Esophagus mucosa (tissue), 1 donor: ENCODE measurements at regions not wholly inside any gene's neighbourhood (a gene's known extent, or its start where the extent isn't known, plus 50 kb on each side); places are given as distances from the start of the nearest gene placed in this dataset.
A peak's percentile ranks its signal among the peaks of the same experiment; 100 is the strongest.
"Not testable (repeated sequence)": the region's sequence is repeated elsewhere in the genome, so short reads cannot be mapped to it uniquely, and the experiment has no call there.

Experiments used
- ATAC-seq: fragments of 200-7000 bp; cut with Tn5 transposase; one replicate; pipeline ENCODE4 v1.9.1; 2020
- donor health status: DM: yes; HTN: yes; CAD: no.

DNA sequence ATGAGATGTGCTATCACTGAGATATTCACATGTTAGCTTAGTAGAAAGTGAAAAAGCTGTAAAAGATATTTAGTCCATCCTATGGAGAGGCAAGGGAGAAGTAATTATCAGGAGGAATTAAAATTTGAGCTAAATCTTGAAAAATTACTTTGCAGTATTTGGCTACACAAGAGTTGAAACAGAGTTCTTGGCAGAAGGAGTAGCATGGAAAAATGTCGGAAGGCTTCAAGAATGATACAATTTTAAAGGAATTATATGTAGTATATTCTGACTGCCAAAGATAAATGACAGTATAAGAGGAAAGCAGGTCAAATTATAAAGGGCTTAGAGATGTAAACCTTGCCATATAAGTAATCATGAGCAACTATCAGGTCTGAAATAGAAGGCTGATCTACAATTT, 518.9 kb downstream of the BRINP3 start:
- ATAC-seq, result no peak

DNA sequence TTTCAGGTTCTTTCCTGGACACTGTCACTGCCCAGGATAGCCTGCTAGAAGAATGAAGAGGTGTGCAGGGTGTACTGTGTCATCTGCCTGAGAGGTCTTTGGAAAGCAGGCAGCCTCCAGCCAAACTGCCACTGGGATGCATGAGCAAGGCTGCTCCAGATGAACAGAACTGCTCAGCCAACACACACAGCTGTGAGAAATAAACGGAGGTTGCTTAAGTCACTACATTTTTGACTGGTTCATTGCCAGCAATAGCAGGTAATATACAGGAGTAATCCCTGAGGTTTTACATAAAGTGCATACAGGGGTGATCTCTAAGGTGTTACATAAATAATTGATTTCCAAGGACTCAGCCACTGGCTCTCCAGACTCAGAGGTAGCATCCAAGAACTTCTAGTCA, 516.9 kb downstream of the BRINP3 start:
- no peak for ATAC-seq

DNA sequence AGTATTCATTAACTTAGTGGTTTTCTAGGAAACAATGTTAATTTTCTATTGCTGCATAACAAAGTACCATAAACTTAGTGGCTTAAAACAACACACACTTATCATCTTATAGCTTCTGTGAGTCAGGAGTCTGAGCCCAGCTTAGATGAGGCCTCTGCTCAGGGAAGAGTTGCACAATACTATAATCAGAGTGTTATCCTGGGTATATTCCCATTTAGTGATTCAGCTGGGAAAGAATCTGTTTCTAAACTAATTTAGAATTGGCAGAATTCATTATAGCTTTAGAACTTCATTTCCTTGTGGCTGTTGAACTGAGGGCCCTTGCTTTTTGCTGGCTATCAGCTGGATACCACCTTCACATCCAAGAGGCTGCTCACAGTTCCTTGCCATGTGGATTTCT, 515.5 kb downstream of the BRINP3 start:
- no peak for ATAC-seq

DNA sequence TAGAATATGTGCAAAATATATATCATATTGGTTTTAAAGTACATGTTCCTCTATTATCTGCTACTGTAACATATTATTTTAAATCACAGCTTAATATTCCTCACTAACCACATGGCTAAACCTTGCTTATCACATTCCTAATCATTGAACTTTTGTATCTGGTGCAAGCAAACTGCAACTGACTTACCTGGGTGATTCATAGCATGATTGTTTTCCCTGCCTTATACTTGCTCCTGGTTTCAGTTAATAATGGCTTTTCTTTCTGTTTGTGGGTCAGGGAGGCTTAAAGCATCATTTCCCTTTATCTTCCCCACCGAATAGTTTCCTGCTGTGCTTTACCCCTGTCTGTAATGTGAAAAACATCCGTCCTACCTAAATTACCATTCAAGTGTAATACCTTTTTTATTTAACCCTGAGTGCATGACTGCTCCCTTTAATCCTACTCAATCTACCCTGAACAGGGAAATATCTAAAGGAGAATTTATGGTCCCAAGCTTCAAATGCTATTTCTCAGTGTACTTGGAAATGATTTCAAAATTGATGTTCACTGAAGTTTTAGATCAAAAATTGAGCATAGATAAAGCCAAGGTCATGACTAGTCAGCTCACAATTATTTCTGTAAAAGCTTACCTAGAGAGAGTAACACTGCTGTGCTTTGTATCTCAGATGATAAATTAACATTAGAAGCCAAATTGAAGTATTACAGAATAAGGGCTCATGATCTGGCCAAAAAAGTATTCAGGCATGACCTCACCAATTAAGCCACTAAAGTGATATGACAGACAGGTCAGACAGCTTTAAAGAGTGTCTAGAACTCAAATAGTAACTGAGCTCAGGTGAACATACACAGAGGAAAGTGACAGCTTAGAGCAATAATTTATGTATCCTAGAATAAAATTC, 507.1 kb downstream of the BRINP3 start:
- ATAC-seq, result no peak

DNA sequence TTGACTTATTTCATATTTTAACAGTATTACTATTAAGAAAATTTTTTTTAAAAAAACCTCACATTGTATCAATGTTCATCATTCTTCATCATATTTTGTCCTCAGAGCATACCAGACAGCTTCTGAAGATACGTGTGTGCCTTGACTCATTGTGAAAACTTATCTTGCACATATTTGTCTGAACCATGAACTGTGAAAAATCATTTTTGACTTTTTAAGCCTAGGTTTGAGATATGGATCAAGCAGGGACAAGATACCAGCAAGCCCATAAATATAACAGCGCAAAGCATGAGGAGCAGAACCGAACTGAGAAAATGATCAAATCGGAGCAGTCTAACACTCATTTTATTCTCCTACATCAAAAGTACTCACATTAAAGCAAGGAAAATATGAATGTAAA, 506.0 kb downstream of the BRINP3 start:
- no peak for ATAC-seq

DNA sequence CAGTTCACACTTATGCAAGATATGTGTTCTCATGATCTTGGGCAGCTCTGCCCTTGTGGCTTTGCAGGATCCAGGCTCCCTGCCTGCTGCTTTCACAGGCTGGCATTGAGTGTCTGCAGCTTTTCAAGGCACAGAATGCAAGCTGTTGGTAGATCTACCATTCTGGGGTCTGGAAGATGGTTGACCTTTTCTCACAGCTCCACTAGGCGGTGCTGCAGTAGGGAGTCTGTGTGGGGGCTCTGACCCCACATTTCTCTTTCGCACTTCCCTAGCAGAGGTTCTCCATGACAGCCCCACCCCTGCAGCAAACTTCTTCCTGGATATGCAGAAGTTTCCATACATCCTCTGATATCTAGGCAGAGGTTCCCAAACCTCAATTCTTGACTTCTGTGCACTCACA, 500.5 kb downstream of the BRINP3 start:
- ATAC-seq, result no peak

DNA sequence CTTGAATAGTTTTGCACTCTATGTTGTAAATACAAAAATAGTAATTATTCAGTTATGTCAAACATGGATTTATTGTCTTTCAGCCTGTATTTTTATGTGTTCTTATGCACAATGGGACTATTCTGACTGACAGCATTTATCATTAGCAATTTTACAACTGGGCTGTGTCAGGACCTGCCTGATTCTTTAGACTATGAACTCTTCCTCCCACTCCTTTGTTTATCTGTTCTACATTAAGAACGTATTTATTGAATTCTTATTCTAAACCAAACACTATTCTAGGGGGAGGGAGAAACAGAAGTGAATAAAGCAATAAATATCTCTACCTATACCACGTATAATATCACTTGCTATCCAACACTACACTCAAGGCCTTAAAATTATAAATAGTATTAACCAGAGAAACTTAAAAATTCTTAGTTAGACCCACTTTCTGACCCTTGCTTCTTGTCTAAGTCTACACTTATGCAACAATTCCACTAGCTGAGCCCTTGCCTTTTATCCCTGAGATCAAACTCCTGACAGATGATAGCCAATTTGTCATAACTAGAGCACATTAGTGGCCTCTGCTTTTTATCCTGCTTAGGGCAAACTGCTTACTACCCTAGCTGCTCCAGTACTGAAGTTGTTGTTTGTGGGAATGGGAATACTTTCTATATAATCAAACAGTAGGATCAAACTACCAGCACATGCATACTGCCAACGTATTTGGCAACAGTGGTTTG, 494.3 kb downstream of the BRINP3 start:
- no peak for ATAC-seq

DNA sequence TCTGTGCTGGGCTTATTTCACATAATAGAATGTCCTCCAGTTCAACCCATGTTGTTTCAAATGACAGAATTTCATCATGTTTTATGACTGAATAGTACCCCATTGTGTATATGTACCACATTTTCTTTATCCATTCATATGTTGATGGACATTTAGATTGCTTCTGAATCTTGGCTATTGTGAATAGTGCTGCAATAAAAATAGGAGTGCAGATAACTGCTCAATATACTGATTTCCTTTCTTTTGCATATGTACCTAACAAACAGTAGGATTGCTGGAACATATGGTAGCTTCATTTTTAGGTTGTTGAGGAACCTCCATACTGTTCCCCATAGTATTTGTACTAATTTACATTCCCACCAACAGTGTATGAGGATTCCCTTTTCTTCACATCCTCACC, 491.1 kb downstream of the BRINP3 start:
- no peak for ATAC-seq

DNA sequence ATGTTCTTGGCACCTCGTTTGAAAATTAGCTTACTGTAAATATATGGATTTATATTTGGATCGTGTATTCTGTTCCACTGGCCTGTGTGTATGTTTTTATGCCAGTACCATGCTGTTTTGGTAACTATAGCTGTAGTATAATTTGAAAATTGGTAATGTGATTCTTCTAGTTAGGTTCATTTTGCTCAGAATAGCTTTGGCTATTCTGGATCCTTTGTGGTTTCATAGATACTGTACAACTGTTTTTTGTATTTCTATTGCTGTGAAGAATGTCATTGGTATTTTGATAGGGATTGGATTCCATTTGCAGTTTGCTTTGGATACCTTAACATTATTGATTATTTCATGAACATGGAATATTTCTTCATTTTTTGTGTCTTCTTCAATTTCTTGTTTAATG, 490.2 kb downstream of the BRINP3 start:
- no peak for ATAC-seq

DNA sequence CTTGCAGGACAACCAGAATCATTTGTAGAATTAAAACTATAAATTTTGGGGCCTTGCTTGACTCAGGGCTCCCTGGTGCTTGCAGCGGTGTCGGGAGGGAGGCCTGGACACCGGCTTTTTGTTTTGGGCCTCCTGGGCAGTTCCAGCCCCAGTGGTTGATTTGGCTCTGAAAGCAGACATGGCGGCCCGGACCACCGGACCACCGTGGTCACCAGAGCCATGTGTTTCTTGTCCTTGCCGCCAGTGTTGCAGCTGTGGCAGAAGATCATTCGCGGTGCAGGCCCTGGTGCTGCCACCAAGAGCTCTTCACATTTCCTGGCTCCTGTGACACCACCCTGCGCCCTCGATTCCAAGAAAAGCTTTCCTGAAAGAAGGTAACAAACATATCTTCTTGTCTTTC, 484.8 kb downstream of the BRINP3 start:
- ATAC-seq, result no peak

DNA sequence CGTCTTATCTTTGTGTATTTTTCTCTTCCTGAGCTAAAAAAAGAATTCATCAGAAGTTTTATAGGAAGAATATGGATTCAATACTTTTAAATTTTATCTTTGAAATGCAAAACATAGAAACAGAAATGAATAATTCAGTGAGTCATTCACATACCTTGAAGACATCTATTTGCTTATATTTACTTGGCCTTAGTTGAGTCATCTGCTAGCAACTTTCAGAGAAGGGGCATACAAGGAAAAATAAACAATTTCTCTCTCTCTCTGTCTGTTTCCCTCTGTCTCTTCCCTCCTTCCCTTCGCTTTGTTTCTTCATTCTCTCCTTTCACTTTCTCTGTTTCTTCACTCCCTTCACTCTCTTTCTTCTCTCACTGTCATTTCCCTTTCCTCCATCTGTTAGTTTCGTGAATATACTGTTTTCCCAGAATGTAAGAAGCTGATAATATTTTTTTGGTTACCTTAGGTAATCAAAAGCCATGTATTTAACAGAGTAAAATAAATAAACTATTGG, 477.2 kb downstream of the BRINP3 start:
- no peak for ATAC-seq

DNA sequence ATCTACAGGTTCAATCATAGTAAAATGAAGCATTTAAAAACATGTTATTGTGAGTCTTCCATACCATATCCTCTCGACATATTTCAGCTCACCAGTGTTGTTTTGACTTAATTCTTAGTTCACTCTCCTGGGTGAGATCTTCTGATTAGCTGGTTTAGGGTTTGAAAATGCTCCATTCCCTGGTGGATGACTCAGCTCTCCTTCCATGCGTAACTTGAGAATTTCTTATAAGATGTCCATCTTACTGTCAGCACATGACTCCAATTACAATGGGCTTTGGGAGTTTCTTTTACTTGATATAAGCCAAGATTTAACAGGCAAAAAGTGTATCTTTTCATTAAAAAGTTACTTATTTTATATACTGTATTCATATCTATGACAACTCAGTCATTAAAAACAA, 476.5 kb downstream of the BRINP3 start:
- ATAC-seq, result no peak

DNA sequence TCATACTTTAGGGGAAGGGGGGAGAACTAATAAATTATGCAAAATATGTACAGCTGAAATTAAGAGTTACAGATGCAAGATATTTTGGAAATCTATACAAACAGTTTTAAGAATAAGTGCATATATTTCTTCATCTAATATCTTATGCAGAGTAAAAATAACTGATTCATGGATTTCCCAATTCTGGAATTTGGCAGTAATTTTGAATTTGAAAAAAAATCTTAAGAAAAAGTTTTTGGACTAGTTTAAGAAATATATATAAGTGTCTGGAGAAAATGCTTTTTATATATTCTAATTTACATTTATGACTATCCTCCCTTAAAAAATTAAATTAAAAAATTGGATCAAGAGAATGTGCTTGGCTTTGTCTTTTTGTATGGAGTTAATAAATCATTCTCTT, 474.3 kb downstream of the BRINP3 start:
- ATAC-seq, result no peak

DNA sequence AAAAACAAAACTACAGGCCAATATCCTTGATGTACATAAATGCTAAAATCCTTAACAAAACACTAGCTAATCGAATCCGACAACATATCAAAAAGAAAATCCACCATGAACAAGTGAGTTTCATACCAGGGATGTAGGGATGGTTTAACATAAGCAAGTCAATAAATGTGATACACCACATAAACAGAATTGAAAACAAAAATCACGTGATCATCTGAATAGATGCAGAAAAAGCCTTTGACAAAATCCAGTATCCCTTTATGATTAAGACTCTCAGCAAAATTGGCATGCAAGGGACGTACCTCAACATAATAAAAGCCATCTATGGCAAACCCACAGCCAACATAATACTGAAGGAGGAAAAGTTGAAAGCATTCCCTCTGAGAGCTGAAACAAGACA, 466.1 kb downstream of the BRINP3 start:
- ATAC-seq, result no peak

DNA sequence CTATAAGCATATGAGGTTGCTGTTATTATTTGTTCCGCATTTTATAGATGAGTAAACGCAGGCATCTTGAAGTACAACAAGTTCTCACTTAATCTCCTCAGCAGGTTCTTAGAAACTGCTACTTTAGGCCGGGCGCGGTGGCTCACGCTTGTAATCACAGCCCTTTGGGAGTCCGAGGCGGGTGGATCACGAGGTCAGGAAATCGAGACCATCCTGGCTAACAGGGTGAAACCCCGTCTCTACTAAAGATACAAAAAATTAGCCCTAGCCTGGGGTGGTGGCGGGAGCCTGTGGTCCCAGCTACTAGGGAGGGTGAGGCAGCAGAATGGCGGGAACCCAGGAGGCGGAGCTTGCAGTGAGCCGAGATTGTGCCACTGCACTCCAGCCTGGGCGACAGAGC, 458.5 kb downstream of the BRINP3 start:
- ATAC-seq, result not testable (repeated sequence)

DNA sequence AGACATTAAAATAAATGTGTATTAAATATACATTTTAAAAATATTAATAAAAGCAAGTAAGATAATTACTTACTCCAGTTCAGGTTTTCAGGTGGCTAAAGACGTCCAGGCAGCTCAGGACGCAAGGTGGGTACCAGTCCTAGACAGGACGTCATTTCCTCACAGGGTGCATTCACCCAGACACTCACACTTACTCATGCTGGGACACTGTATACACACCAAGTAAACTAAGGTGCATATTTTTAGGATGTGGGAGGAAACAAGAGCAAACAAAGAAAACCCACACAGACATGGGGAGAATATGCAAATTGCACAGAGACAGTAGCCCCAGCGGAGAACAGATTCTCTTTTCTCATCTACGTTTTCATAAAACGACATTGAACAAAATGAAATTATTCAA, 457.9 kb downstream of the BRINP3 start:
- no peak for ATAC-seq

DNA sequence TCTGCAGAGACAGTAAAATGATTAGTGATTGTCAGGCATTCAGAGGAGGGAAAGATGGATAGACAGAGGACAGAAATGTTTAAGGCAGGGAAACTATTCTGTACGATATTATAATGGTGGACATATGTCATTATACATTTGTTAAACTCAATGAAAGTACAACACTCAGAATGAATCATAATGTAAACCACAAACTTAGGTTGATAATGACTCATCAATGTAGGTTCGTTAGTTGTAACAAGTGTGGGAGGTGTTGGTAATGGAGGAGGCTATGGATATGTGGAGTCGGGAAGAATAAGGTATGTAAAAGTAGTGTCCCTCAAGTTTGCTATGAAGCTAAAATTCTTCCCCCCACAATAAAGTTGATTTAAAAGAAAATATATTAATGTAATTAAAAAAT, 455.0 kb downstream of the BRINP3 start:
- ATAC-seq, result peak; percentile 36

DNA sequence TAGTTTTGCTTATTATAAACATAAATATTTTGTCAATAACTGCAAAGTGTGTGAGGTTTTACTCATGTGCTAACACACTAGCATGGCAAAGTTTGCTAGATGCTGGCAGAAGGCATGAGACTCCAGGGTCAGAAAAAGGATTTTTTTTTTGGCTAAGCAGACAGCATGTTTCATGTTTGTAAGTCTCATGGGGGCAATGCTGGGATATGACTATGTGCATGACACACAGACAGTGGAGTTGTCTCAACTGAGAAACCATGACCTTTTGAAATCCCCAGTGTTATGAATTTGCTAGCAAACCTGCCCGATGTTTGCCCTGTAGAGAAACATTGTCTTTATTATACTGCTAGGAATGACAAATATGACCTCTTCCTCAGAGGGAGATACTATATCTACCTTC, 448.2 kb downstream of the BRINP3 start:
- no peak for ATAC-seq

DNA sequence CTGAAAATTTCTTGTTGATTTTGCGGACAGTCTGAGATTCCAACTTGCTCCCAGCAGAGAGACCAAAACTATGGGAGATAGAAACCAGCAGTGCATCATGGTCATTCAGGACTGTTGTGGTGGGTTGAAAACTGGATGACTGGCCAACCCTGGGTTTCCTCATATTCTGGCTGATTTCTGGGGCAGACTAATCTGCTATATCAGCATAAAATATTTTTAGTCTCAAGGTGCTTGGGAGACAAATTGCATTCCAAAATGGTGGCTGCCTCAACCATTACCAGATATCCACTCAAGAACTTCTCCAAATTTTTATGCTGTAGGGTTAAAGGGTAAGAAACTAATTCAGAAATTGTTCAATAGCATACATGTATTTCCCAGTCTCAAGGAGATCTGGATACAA, 434.0 kb downstream of the BRINP3 start:
- ATAC-seq, result no peak

DNA sequence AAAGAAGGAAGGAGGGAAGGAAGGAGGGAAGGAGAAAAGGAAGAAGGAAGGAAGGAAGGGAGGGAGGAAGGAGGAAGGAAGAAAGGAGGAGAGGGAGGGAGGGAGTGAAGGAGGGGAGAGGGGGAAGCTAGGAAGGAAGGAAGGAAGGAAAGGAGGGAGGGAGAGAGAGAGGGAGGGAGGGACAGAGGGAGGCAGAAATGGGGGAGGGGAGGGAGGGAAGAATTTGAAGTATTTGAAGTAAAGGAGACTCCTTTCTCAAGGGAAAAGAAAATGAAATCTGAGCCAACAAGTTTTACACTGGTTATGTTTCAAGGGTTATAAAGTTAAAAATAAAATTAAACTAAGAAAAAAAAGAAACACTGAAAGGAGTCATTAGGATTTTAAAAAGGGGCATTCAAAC, 431.4 kb downstream of the BRINP3 start:
- no peak for ATAC-seq
